DND-41 (cell line): ENCODE measurements at regions not wholly inside any gene's neighbourhood (a gene's known extent, or its start where the extent isn't known, plus 50 kb on each side); places are given as distances from the start of the nearest gene placed in this dataset.

ENCODE experiments used
- CTCF ChIP-seq: IDR thresholded peaks from 2 replicates; pipeline ENCODE4 v1.5.1; 2012; ENCODE audit warnings: borderline replicate concordance, low read length, moderate library complexity, mild to moderate bottlenecking; ENCODE audit not compliant: poor library complexity, severe bottlenecking; ENCODE audit errors: extremely low read depth
- EZH2 ChIP-seq: IDR thresholded peaks from 3 replicates; pipeline ENCODE4 v1.6.1; 2012; ENCODE audit warnings: borderline replicate concordance, low read depth, mild to moderate bottlenecking, moderate library complexity, low read length, inconsistent platforms; ENCODE audit not compliant: severe bottlenecking

- no peak for TF ChIP-seq CTCF
- TF ChIP-seq EZH2: no peak
Observed at GRCh38 chr1:214943054-214943453, 139.5 kb upstream of the KCNK2 start.
